ENCODE measurements at regions not wholly inside any gene's neighbourhood (a gene's known extent, or its start where the extent isn't known, plus 50 kb on each side); places are given as distances from the start of the nearest gene placed in this dataset.
"Not testable (repeated sequence)": the region's sequence is repeated elsewhere in the genome, so short reads cannot be mapped to it uniquely, and the experiment has no call there.

GRCh38 chr7:84712374-84713121, 474.3 kb downstream of the SEMA3D start:
- Histone ChIP-seq H3K4me3 (ENCODE audit: low read depth in 2 of 2, low read length in 2 of 2) (no peak overlapping the region), H3K9me3 (ENCODE audit: control insufficient read depth, insufficient read depth, low read depth, low read length) (no peaks in the 10 kb centered on the region), H3K36me3 (ENCODE audit: control insufficient read depth, insufficient read depth, low read length) (no peaks in the 10 kb centered on the region), H3K27me3 (ENCODE audit: control insufficient read depth, insufficient read depth, low read length) (no peaks in the 10 kb centered on the region), H3K4me1 (ENCODE audit: control insufficient read depth, insufficient read depth, low read length) (no peaks in the 10 kb centered on the region), H3K27ac (ENCODE audit: low read length) (no peak overlapping the region)
- ATAC-seq (no peak), DNase-seq (ENCODE audit: low read depth, low spot score) (no peak)
- TF ChIP-seq TCF7L2 (IDR thresholded peaks at IDR 0.05; ENCODE audit: low read depth, low read length) (no peak), CTCF (IDR thresholded peaks at IDR 0.05) (no peak)
- intact Hi-C loops (cut with micrococcal nuclease; ENCODE audit: unreplicated experiment) = no loop called here
- no TSS peak for BruUV-seq (replicated peaks)
- ChIA-PET CTCF (no interaction called here), POLR2A (no interaction called here)
- in situ Hi-C loops (cut with HindIII; ENCODE audit: low pct_unique_long_range_greater_than_20kb, low sequenced_read_pairs) = no loop called here

- ATAC-seq; H3K36me3 ChIP-seq (ENCODE audit: control insufficient read depth, insufficient read depth, low read length); CTCF ChIA-PET; POLR2A ChIA-PET; BruUV-seq (replicated peaks); H3K9me3 ChIP-seq (ENCODE audit: control insufficient read depth, insufficient read depth, low read depth, low read length); H3K4me1 ChIP-seq (ENCODE audit: control insufficient read depth, insufficient read depth, low read length); H3K27ac ChIP-seq (ENCODE audit: low read length); DNase-seq (ENCODE audit: low read depth, low spot score); H3K27me3 ChIP-seq (ENCODE audit: control insufficient read depth, insufficient read depth, low read length); intact Hi-C loops (cut with micrococcal nuclease; ENCODE audit: unreplicated experiment); H3K4me3 ChIP-seq (ENCODE audit: low read depth in 2 of 2, low read length in 2 of 2); in situ Hi-C loops (cut with HindIII; ENCODE audit: low pct_unique_long_range_greater_than_20kb, low sequenced_read_pairs): not testable (repeated sequence)
Measured at GRCh38 chr7:84710538-84710937, 476.3 kb downstream of the SEMA3D start.

GRCh38 chr7:84705706-84706105, 481.1 kb downstream of the SEMA3D start:
- intact Hi-C loops (cut with micrococcal nuclease; ENCODE audit: unreplicated experiment) = no loop called here

More at GRCh38 chr7:84705706-84706105, 481.1 kb downstream of the SEMA3D start:
- TF ChIP-seq TCF7L2 (IDR thresholded peaks at IDR 0.05; ENCODE audit: low read depth, low read length) (no peak), POLR2AphosphoS5 (IDR thresholded peaks at IDR 0.05; ENCODE audit: low read depth, low read length) (no peak), SIN3A (IDR thresholded peaks at IDR 0.05; ENCODE audit: borderline replicate concordance, insufficient read depth, low read depth, low read length) (no peak), CTCF (IDR thresholded peaks at IDR 0.05) (no peak), REST (IDR thresholded peaks at IDR 0.05; ENCODE audit: insufficient read depth in 1 of 2, low read depth in 2 of 2, low read length in 1 of 2) (no peak)
- no TSS peak for BruUV-seq (replicated peaks)
- CTCF ChIA-PET = no interaction called here
- Histone ChIP-seq H3K27me3 (ENCODE audit: control insufficient read depth, insufficient read depth, low read length) (no peaks in the 10 kb centered on the region), H3K9me3 (ENCODE audit: control insufficient read depth, insufficient read depth, low read depth, low read length) (no peaks in the 10 kb centered on the region), H3K4me1 (ENCODE audit: control insufficient read depth, insufficient read depth, low read length) (no peaks in the 10 kb centered on the region), H3K4me3 (ENCODE audit: low read depth in 2 of 2, low read length in 2 of 2) (no peak overlapping the region), H3K27ac (ENCODE audit: low read length) (no peak overlapping the region), H3K36me3 (ENCODE audit: control insufficient read depth, insufficient read depth, low read length) (no peaks in the 10 kb centered on the region)
- in situ Hi-C loops (cut with HindIII; ENCODE audit: low pct_unique_long_range_greater_than_20kb, low sequenced_read_pairs) = no loop called here
- no peak for DNase-seq (ENCODE audit: low read depth, low spot score)
- POLR2A ChIA-PET = no interaction called here
- no peak for ATAC-seq
